GM18520 (cell line): ENCODE measurements at regions not wholly inside any gene's neighbourhood (a gene's known extent, or its start where the extent isn't known, plus 50 kb on each side); places are given as distances from the start of the nearest gene placed in this dataset.

Source experiments
- ATAC-seq: cut with Tn5 transposase; IDR thresholded peaks from one replicate; pipeline ENCODE4 v1.9.1; 2021; ENCODE audit not compliant: unreplicated experiment

DNA sequence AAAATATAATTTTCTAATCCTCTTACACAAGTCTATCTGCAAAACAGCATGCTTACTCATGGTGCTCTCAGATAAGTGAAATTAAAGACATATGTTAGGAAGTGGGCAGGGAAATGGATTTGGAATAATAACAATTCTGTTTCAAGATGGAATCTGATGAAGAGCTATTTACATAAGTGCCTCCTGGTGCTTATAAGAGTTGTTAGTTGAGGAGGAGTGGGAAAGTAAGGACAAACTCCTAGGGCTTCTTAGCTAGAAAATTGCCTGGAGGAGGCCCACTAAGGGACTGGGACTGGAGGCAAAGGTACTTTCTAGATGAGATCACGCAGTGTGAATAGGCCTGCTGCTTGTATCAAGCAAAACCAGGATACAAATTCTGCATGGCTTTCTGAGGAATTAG lies 939.8 kb downstream of the GLUD2 start:
- no peak for ATAC-seq

DNA sequence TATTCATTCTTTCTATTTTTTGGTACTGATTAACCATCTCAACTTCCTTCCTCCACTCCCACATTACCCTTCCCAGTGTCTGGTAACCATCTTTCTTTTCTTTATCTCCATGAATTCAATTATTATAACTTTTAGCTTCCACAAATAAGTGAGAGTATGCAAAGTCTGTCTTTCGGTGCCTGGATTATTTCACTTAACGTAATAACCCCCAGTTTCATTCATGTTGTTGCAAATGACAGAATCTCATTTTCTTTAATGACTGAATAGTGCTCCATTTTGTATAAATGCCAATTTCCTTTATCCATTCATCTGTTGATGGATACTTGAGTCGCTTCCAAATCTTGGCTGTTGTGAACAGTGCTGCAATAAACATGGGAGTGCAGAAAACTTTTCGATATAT lies 940.4 kb downstream of the GLUD2 start:
- ATAC-seq, result no peak

GRCh38 chrX:122004127-122004526 lies 956.7 kb downstream of the GLUD2 start:
- ATAC-seq, result no peak

DNA sequence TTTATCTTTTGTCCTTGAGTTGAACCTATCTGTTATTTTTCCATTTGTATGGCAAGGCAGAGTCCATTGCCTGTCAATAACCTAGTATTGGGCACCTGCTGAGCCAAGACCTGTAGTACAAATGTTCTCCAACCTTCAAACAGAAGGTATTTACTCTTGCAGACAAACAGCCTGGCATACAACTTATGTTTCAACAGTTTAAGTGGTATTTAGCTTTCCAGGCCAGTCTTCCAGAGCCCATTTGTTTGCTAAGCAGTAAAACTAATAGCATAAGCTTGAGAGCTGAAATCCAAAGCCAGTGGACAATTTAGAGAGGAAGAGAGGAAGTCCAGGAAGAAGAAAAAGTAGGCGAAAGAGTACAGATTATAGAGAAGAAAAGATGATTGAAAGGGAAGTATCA lies 979.3 kb downstream of the GLUD2 start:
- ATAC-seq, result no peak

DNA sequence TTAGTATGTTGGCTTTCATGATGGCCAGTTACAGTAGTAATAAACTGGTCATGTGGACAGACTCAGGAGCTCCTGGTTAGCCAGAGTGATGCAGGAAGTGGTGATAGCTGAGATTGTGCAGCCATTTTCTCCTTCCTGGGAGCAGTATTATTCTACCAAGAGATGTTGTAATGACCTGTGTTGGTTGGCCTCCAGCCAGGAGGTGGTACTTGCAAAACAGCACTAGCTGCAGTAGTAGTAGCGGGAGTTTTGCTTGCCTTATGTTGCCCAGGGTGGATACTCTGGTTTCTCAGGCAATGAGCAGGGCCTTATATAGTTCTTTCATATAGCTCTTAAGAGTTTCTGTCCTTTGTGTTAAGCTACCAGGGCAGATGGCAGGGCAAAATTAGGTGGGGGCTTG lies 998.8 kb downstream of the GLUD2 start:
- ATAC-seq, result no peak

GRCh38 chrX:122046815-122047214 lies 999.4 kb downstream of the GLUD2 start:
- no peak for ATAC-seq

DNA sequence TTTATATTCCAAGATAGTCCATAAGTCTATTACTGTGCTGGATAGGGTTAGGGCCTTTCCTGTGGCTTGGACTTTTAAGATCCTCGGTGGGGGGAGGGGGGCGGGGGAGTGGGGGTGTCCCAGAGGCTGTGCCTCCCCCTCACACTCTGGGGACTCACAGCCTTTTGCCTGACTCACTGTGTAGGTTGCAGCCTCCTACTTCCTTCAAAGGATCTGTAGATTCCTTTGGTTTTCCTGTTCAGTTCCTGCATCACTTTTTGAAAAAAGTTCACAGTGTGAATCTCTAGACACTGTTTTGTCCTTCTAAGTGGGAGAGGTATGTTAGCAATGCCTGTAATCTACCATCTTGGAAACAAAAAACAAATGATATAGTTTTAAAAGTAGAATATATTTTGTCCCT lies 999.9 kb downstream of the GLUD2 start:
- ATAC-seq, result no peak

DNA sequence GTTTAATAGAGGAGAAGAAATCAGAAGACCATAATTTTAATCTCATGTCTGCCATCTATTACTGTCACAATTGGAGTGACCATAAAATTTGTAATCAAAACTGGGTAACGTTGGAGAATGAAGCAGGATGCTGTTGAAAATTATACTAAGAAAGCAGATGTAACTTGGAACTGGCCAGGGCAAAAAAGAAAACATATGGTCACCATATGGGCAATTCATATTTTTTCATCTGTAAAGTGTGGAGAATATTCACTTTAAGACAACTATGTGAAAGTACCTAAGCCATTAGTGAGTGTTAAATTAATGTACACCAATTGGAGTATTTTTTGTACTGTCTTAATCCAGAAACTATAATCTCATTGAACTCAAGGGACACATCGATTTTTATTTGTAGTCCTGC lies 1008.0 kb downstream of the GLUD2 start:
- no peak for ATAC-seq

GRCh38 chrX:122055979-122056715 lies 1008.7 kb downstream of the GLUD2 start:
- ATAC-seq, result no peak

GRCh38 chrX:122076241-122076640 lies 1028.8 kb downstream of the GLUD2 start:
- ATAC-seq, result no peak

DNA sequence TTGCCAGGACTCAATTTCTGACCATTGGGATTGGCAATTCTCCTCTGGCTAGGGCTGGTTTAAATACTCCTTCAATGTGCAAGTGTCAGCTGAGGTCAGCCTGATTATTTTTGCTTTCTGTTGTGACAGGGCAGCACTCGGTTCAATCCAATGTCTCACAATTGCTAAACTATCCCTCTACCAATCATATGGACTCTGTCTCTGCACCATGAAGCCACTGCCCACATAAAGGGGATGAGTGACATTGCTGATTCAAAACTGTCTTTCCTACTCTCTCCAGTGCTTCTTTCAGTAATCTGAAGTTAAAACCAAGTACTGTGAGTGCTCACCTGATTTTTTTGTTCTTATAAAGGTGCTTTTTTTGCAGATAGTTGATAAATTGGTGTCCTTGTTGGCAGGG lies 1030.7 kb downstream of the GLUD2 start:
- no peak for ATAC-seq

DNA sequence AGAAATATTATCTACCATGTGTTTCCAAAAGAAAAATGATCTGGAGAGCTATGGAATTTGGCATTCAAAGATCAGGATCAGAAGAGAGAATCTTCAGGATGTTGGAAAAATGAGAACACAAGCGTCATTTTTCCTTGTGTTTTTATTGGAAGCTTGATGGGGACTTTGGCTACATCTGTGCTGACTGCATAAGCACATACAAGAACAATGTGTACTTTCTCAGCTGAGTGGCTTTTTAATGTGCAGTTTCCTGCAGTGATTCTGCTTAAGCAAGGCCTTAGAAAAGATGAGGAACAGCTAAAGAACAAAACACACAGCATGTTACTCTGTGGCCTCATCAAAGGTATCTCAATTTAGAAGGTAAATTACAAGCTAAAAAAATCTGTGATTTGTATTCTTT lies 1039.9 kb downstream of the GLUD2 start:
- no peak for ATAC-seq

- ATAC-seq, result no peak
Measured at GRCh38 chrX:122091571-122091970, 1044.2 kb downstream of the GLUD2 start.

DNA sequence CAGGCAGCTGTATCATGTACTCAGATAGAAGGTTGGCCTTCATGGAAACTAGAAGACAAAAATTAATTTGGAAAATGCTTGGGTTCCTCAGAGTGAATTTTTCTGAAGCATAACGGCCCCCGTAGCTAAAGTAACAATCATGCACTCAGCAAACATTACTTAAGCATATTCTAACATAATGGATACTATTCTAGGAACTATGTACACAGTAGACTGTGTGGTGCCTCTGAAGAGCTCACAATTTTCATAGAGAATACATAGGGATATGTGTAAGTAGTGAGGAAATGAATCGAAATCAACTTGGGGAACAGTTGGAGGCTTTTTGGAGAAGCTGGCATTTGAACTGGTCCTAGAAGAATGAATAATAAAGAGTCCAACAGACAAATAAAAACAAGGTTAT lies 1045.0 kb downstream of the GLUD2 start:
- no peak for ATAC-seq

- ATAC-seq, result no peak
Measured at GRCh38 chrX:122092978-122093377, 1045.6 kb downstream of the GLUD2 start.

DNA sequence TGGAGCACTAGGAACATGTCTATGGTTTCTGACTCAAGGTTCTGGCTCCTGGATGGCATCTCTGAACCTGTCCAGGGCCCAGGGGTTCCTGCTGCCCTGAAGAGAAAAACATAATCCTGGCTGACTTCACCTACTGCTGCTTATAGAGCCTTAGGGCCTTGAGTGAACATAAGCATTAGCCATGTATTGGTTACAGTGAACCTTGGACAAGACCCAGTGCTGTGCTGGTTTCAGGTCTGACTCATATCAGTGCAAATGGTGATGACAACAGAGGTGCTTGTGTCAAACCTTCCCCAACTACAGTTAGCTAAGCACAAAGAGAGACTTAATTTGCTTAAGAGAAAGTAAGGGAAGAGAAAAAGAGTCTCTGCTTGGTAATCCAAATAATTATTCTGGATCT lies 1047.2 kb downstream of the GLUD2 start:
- ATAC-seq, result no peak

- ATAC-seq, result no peak
Measured at GRCh38 chrX:122113376-122113775, 1066.0 kb downstream of the GLUD2 start.

GRCh38 chrX:122113896-122114295 lies 1066.5 kb downstream of the GLUD2 start:
- no peak for ATAC-seq

GRCh38 chrX:122115604-122116003 lies 1068.2 kb downstream of the GLUD2 start:
- ATAC-seq, result no peak

- ATAC-seq, result no peak
Measured at GRCh38 chrX:122119361-122119760, 1064.7 kb upstream of the GRIA3 start.

DNA sequence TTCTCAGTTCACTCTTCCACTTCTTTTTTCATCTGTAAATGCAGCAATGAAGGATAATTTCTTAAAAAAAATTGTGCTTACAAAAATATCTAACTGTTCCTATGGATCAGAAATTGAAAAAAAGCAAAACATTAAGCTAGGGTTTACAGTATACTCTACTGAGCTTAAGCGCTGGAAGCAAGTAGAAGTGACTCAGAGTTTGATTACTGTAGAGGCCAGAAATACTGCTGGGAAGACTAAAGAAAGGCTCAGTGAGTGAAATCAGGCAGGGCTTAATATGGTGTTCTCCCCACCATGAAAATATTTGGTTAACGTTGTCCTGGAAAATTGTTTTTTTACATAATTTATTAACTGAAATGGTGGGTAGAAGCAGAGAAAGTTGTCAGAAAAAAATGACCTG lies 1061.8 kb upstream of the GRIA3 start:
- no peak for ATAC-seq

DNA sequence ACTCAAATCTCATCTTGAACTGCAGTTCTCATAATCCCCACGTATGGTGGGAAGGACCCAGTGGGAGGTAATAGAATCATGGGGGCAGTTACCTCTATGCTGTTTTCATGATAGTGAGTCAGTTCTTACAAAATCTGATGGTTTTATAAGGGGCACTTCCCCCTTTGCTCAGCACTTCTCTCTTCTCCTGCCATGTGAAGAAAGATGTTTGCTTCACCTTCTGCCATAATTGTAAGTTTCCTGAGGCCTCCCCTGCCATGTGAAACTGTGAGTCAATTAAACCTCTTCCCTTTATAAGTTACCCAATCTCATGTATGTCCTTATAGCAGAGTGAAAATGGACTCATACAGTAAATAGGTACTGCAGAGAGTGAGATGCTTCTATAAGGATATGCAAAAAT lies 1050.6 kb upstream of the GRIA3 start:
- ATAC-seq, result no peak

GRCh38 chrX:122134291-122134690 lies 1049.8 kb upstream of the GRIA3 start:
- no peak for ATAC-seq
